Peyer's patch (tissue), 4 donors: ENCODE measurements at regions not wholly inside any gene's neighbourhood (a gene's known extent, or its start where the extent isn't known, plus 50 kb on each side); places are given as distances from the start of the nearest gene placed in this dataset.

Source experiments
- DNase-seq, 3 donors: peaks; one replicate each; pipeline ENCODE4 v3.0.0-alpha.2; 2017 to 2019
- H3K27ac ChIP-seq, 4 donors: fragments of 200-600 bp; sonication (generic); one replicate each; pipeline ENCODE4 v1.5.1; 2016 to 2019
- H3K27me3 ChIP-seq, 2 donors: fragments of 200-600 bp; sonication (generic); one replicate each; pipeline ENCODE4 v1.5.1; 2019
- H3K36me3 ChIP-seq, 3 donors: fragments of 200-600 bp; sonication (generic); one replicate each; pipeline ENCODE4 v1.5.1; 2016 to 2019
- H3K4me1 ChIP-seq, 4 donors: fragments of 200-600 bp; sonication (generic); one replicate each; pipeline ENCODE4 v1.5.1; 2016 to 2019
- H3K4me3 ChIP-seq, 4 donors: fragments of 200-600 bp; sonication (generic); 1 replicate in 3 of 4; 2 replicates in 1 of 4; pipeline ENCODE4 v1.5.1; 2016 to 2019; ENCODE audit warnings: mild to moderate bottlenecking in 1 of 4
- H3K9me3 ChIP-seq, 4 donors: fragments of 200-600 bp; sonication (generic); one replicate each; pipeline ENCODE4 v1.5.1; 2016 to 2019; ENCODE audit warnings: mild to moderate bottlenecking in 1 of 4
- POLR2A ChIP-seq, 2 donors: fragments of 450-650 bp; IDR thresholded peaks; one replicate each; pipeline ENCODE4 v1.5.1; 2017; ENCODE audit warnings: antibody characterized with exemption in 2 of 2, mild to moderate bottlenecking in 2 of 2, moderate library complexity in 2 of 2
- TF ChIP-seq, protein P1 (sequence below), 6 experiments: fragments of 450-650 bp in 4 of 6; fragments of 200-600 bp in 2 of 6; sonication (generic) in 1 of 6; IDR thresholded peaks; one replicate each; pipeline ENCODE4 v1.5.1; 2017 to 2019; ENCODE audit warnings: antibody characterized with exemption in 6 of 6, mild to moderate bottlenecking in 3 of 6, moderate library complexity in 1 of 6

DNA sequence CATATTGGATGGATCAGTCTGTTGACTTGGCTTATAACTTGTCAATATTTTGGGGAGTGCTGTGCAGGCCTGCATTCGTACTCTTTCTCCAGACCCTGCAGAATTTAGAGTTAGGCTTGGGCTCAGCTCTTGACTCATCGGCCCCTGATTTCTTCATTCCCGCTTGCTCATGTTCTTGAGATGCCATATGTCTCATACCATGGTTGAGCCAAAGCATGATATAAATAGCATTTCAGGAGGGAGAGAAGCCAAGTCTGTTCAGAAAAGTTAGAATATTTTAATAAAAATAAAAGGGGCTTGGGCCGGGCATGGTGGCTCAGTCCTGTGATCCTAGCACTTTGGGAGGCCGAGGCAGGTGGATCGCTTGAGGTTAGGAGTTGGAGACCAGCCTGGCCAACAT lies 898.1 kb downstream of the TYW1 start:
- no peak for TF ChIP-seq POLR2A (IDR thresholded peaks at IDR 0.05)
- TF ChIP-seq, protein P1, sequence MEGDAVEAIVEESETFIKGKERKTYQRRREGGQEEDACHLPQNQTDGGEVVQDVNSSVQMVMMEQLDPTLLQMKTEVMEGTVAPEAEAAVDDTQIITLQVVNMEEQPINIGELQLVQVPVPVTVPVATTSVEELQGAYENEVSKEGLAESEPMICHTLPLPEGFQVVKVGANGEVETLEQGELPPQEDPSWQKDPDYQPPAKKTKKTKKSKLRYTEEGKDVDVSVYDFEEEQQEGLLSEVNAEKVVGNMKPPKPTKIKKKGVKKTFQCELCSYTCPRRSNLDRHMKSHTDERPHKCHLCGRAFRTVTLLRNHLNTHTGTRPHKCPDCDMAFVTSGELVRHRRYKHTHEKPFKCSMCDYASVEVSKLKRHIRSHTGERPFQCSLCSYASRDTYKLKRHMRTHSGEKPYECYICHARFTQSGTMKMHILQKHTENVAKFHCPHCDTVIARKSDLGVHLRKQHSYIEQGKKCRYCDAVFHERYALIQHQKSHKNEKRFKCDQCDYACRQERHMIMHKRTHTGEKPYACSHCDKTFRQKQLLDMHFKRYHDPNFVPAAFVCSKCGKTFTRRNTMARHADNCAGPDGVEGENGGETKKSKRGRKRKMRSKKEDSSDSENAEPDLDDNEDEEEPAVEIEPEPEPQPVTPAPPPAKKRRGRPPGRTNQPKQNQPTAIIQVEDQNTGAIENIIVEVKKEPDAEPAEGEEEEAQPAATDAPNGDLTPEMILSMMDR (IDR thresholded peaks at IDR 0.05): no peak
- Histone ChIP-seq H3K4me3 (no peak overlapping the region), H3K36me3 (no peaks in the 10 kb centered on the region), H3K9me3 (peaks cover 0 to 3% (median 0%) of the 10 kb centered on the region in 4 donors), H3K27me3 (no peaks in the 10 kb centered on the region), H3K4me1 (no peaks in the 10 kb centered on the region), H3K27ac (no peak overlapping the region)
- DNase-seq: no peak

DNA sequence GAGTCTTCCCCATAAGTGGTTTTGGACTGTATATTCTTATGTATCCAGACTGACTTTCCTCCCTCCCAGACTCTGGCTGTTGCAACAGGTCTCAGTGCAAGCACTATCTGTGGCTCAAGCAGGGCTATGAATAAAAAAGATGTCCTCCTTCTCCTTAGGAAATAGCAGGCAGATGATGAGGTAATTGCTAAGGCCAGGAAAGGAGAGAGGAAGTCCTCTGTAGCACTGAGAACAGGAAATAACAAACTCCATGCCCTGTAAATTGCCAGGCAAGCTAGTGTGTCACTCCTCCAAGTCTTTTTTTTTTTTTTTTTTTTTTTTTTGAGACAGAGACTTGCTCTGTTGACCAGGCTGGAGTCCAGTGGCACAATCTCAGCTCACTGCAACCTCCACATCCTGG lies 900.1 kb downstream of the TYW1 start:
- no peak for DNase-seq
- Histone ChIP-seq H3K27ac (no peak overlapping the region), H3K36me3 (no peaks in the 10 kb centered on the region), H3K27me3 (no peaks in the 10 kb centered on the region), H3K4me3 (no peak overlapping the region), H3K4me1 (no peaks in the 10 kb centered on the region), H3K9me3 (peaks cover 0 to 3% (median 0%) of the 10 kb centered on the region in 4 donors)
- TF ChIP-seq, protein P1 (IDR thresholded peaks at IDR 0.05): no peak
- TF ChIP-seq POLR2A (IDR thresholded peaks at IDR 0.05): no peak

DNA sequence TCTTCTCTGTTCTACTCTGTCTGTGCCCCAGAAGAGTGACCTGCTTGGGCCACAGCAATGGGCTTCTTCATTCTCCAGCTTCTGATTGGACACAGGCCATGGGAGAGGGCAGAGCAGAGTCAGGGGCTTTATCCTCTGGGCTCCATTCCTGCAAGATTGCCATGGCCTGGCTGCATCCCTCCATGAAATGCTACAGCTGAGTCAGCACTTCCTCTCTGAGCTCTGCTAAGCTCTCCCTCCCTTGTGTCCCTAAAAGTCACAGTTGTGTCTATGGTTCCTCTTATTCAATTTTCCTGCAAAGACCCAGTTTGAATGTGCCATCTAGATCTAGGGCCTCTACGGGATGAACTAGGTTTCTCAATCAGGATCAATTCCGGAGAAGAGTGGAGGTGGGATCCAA lies 903.8 kb downstream of the TYW1 start:
- H3K9me3 ChIP-seq: no peaks in the 10 kb centered on the region
- no peak overlapping the region for H3K4me3 ChIP-seq
- no peaks in the 10 kb centered on the region for H3K4me1 ChIP-seq
- DNase-seq: no peak
- TF ChIP-seq POLR2A (IDR thresholded peaks at IDR 0.05): no peak
- TF ChIP-seq, protein P1 (IDR thresholded peaks at IDR 0.05): no peak
- no peaks in the 10 kb centered on the region for H3K36me3 ChIP-seq
- no peaks in the 10 kb centered on the region for H3K27me3 ChIP-seq
- no peak overlapping the region for H3K27ac ChIP-seq

DNA sequence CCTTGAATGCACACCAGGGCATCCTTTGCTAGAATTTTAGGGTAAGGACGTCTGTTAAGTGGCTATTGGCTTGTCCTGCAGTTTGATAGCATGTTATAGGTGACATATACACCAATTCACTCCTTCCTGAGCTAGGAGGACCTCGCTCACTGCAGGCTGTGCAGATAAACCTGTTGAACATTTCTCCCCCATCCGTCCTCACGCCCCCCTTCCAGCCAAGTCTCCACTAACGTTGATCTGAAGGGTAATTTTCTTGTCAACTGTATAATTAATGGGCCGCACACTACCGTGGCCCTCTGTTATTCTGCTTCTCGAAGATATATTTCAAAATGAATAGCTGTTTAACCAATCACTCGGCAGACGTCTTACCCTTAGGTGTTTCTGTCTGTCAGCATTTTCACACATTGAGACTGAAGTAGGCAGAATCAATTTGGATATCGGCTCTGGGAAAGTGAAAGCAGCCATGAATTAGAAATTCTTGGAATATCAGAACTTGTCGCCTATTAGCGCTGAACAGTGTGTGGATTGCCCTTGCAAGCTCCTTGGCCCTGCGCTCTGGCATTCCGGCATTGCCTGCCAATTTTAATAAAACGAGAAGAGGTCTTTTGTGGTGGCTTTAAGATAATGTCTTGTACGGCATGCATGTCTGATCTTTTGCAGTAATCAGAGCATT lies 905.3 kb downstream of the TYW1 start:
- Histone ChIP-seq H3K27ac (no peak overlapping the region), H3K4me1 (no peaks in the 10 kb centered on the region), H3K4me3 (no peak overlapping the region), H3K27me3 (no peaks in the 10 kb centered on the region), H3K9me3 (no peaks in the 10 kb centered on the region), H3K36me3 (no peaks in the 10 kb centered on the region)
- DNase-seq: no peak
- no peak for TF ChIP-seq POLR2A (IDR thresholded peaks at IDR 0.05)
- TF ChIP-seq, protein P1 (IDR thresholded peaks at IDR 0.05): no peak

DNA sequence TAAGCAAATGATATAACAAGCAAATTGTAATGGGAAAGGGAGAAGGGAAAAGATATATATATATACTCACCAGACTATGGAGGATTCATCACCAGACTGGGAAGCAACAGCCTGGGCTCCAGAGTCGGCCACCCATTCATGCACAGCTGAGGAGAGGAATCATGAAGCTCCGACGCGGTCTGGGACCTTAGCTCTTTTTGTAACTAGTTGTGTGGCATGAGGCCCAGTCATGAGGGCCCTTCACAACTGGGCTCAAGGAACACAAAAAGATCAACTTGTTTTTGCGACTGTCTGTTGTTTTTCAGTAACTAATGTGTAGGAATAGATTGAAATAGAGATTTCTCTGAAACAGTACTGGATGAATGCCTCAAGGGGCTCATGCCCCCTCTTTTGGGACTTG lies 911.2 kb downstream of the TYW1 start:
- Histone ChIP-seq H3K4me1 (no peaks in the 10 kb centered on the region), H3K9me3 (peaks cover 0 to 5% (median 0%) of the 10 kb centered on the region in 4 donors), H3K36me3 (no peaks in the 10 kb centered on the region), H3K27ac (no peak overlapping the region), H3K27me3 (no peaks in the 10 kb centered on the region), H3K4me3 (no peak overlapping the region)
- no peak for TF ChIP-seq POLR2A (IDR thresholded peaks at IDR 0.05)
- TF ChIP-seq, protein P1 (IDR thresholded peaks at IDR 0.05): no peak
- DNase-seq: no peak

DNA sequence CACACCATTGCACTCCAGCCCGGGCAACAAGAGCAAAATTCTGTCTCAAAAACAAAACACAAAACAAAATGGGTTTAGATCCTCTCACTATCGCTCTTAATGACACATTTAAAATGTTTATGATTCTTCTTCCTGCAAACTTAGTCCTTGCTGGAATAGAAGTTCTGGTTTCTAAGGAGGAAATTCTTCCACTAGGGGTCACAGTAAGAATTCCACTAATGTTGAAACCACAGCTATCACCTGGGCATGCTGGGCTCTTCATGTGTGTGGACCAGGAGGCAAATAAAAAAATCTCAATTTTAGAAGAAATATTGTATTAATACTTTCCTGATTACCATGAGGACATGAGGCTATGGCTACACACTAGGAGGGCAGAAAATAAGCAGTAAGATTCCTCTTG lies 915.8 kb downstream of the TYW1 start:
- no peaks in the 10 kb centered on the region for H3K36me3 ChIP-seq
- no peak overlapping the region for H3K4me3 ChIP-seq
- TF ChIP-seq POLR2A (IDR thresholded peaks at IDR 0.05): no peak
- TF ChIP-seq, protein P1 (IDR thresholded peaks at IDR 0.05): no peak
- H3K4me1 ChIP-seq: no peaks in the 10 kb centered on the region
- peaks cover 0 to 5% (median 0%) of the 10 kb centered on the region in 4 donors for H3K9me3 ChIP-seq
- no peak for DNase-seq
- no peak overlapping the region for H3K27ac ChIP-seq
- H3K27me3 ChIP-seq: no peaks in the 10 kb centered on the region
